Renal cortex interstitium (tissue), 11 donors: ENCODE measurements at regions not wholly inside any gene's neighbourhood (a gene's known extent, or its start where the extent isn't known, plus 50 kb on each side); places are given as distances from the start of the nearest gene placed in this dataset.
A peak's percentile ranks its signal among the peaks of the same experiment; 100 is the strongest.
"Not testable (repeated sequence)": the region's sequence is repeated elsewhere in the genome, so short reads cannot be mapped to it uniquely, and the experiment has no call there.

Experiments
- DNase-seq, 11 donors: peaks; one replicate each; pipeline ENCODE4 v3.0.0-alpha.2; 2013; ENCODE audit warnings: low read depth in 9 of 11, low spot score in 4 of 11; ENCODE audit errors: extremely low read depth in 1 of 11

DNA sequence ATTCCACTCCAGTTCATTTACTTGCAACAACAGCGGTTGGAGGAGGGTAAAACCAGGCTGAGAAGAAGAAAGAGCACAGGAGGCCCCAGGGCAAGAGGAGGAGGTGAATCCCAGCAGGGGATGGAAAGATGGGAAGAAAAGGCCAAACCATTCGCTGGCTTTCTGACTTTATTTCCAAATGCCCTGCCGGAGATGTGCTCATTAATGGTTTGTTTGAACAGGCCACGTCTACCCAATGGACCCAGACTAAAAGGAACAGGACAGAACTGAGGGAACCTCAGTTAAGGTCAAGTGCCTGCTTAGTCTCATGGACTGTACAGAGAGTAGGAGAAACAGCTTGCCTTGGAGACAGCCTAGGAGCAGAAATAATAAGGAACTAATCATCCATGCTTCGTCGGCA is 121.6 kb upstream of the NDUFV2 start:
- DNase-seq: no peak

DNA sequence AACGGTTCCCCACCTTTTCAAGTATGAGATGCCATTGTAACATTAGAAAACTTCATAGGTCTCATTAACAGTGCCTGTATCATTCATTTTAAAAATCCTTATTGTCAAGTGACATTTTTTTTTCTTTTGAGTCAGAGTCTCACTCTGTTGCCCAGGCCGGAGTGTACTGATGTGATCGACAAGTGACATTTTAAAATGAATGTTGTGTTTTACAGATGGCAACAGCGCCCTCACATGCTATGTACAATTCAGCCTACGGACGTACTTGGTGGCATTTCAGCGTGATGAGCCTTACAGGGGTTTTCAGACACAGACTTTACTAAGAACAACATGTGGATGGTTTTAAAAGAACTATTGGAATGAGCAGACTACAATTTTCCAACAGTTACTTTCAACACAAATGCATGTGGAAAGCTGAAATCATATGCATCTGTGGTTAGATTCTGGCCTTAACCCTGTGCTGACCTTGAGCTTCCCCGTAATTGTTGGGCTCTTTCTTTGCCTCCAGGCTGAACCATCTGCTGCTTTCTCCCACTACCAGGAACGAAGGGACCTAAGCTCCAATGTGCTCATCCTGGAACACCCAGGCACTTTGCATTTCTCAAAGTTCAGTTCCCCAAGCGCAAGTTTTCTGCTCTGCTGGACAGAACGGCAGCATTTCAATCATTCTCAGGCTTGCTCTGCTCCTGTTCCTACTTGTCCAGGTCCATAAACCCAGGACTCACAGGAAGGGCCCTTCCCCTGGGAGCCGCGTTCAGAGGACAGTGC is 119.9 kb upstream of the NDUFV2 start:
- DNase-seq: peak in 2 of 11 donors; percentile 33 to 48

DNA sequence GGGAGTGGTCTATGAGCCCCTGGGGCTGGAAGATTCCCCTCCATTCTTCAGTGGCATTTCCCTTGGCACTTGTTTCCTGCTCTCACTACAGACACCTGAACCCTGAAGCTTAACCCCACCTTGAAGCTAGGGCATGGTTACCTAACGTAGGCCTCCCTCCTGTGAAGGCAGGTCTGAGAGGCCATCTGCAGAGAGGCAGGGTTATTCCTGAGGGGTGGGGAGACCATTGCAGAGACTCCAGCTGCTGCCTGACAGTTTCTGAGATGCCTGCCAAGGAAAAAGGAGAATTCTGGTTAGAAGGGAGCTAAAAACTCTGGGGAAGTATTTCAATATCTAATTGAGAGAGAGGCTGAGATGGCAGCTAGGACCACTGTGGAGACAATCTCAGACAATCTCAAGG is 119.3 kb upstream of the NDUFV2 start:
- no peak for DNase-seq

DNA sequence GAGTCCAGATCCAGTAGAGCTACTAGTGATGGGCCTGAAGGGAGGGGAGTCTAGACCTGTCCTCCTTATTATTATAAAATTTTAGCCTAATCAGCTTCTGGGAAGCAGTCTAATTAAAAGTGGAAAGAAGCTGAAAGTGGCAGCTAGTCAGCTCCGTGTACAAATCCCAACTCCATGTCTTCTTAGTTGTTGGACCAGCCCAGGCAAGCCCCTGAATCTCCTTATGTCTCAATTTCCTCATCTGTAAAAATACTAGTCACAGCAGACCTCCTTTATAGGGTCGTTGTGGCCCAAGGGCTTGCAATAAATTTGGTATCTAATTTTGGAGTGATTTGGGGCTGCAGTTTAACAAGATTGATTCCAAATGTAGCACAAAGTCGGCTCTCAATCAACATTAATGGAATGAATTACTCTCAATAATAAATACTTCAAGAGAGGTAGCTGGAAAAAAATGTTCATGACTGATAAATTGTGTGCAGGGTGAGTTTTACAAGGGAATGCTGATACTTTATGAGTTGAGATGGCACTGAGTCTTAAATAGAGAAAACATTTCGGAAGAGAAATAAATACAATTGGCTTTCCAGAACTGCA is 118.3 kb upstream of the NDUFV2 start:
- no peak for DNase-seq

DNA sequence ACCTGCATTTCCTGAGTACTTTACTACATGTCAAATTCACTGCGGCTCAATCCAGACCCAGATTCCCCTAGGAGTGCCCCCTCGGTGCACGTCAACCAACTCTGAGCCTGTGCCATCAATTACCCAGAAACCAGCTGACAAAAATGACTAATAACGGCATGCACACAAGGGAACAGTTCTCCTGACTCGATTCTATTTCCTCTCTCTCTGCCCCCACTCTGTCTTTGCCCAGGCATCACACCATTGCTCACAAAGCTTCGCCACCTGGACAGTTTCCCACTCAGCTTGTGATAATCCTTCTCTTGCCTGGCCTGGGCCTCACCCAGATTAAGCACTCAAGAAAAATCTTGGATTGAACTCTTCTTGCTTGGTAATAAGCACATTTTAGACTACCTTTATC is 115.3 kb upstream of the NDUFV2 start:
- DNase-seq: no peak

DNA sequence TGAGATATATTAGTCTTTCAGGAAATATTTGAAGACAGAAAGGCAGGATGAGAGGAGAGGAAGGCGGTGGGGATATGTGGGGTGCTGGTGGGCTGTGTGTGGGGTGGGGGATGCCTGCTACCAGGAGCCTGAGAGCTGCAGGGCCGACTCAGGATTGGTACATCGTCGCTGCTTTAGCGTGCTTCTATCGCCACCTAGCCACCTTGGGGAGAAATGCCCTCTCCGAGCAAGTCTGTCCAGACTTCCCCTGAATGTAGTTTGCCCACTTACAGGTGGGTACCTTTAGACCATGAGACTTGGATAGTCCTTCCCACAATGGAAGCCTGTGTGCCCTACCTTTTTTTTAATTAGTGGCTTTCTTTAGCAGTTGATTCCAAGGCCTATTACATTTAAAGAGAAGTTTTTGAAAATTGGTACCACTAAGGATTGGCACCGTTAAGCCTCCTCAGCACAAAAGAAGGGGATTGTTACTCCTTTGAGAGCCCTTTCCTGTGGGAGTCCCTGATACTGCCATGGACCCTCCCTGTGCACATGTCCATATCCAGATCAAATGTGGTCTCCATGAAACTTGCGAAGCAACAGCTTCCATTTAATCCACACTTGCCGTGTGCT is 114.1 kb upstream of the NDUFV2 start:
- peak in 5 of 11 donors; percentile 35 to 46 (median 38) for DNase-seq

DNA sequence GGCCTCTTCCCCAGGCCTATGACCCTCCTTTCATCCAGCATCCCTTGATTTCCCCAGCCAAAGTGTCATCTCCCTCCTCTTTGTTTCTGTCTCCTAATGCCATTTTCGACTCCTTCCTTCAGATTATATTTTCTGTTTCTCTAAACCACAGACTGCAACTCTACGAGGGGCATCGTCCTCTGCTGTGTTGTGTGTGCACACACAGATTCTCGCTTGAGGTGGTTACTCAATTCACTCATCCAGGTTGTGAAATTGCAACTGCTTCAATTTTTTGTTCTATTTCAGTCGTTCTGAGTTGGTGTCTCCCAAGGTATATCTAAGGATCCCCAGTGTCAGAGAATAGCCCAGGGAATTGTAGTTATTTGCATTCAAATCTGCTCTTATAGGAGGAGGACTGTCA is 113.5 kb upstream of the NDUFV2 start:
- DNase-seq: no peak

DNA sequence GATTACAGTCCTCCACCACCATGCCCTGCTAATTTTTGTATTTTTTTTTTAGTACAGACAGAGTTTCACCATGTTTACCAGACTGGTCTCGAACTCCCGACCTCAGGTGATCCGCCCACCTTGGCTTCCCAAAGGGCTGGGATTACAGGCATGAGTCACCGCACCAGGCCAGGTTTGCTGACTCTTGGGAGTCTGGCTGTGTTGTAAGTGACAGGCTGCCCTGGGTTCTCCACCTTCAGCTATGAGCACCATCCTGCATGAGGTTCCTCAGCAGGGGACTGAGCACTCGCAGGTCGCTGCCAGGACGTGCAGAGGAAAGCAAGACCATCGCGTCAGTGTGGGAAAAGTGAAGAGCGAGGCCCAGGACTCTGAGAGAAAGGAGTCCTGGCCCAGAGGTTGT is 112.6 kb upstream of the NDUFV2 start:
- no peak for DNase-seq

DNA sequence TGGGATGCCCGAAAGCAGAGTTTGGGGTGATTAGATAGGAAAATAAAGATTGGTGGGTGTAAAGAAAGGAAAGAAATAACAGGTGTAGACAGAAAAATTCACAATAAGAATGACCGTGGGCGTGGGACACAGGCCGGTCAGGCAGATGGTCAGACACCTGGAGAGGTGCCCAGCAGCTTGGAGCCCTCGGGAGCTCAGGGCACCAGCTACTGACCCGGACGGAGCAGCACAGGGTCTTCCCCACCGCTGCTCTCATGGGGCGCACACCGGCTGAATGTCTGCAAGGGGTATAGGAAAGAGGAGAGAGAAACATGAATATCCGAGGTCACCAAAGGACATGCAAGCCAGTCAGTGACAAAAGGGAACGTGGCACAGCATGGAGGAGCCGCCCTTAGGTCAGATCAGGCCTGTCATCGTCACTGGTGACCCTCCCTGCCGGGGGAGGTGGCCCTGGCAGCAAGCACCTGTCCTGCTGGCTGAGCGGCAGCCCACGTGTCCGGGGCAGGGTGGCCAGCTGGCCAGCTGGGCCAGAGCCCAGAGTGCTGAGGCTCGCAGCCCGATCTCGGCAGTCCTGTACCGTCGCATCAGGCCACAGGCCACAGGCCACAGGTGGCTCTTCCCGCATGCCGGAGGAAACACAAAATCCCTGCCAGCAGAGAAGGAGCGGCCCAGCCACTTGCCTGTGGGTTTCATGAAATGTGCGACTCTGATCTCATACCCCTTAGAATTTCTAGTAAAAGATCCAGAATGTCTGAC is 112.0 kb upstream of the NDUFV2 start:
- DNase-seq: no peak

DNA sequence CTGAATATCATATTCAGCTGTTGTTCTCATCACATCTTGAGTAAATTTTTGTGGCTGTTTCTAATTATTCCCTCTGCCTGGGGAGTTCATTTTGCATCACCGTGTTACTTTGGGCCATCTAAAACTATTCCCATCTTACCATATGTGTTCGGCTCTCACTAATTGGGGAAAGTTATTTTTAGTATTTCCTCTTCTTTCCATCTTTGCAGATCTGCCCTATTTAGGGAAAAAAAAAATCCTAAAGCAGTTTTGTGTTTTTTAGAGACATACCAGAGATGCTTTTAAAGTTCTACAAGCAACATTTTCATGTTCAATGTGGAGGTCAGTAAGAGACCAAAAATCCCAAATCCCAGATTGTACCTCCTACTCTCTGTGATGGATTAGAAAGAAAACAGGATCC is 111.3 kb upstream of the NDUFV2 start:
- DNase-seq: no peak

DNA sequence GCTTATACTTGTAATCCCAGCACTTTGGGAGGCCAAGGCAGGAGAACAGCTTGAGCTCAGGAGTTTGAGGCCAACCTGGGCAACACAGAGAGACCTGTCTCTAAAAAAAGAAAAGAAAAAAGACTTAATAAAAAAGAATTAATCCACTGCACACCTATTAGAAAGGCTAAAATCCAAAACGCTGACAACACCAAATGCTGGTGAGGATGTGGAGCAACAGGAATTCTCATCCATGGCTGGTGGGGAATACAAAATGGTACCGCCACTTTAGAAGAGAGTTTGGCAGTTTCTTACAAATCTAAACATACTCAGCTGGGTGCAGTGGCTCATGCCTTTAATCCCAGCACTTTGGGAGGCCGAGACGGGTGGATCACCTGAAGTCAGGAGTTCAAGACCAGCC is 110.0 kb upstream of the NDUFV2 start:
- not testable (repeated sequence) for DNase-seq

DNA sequence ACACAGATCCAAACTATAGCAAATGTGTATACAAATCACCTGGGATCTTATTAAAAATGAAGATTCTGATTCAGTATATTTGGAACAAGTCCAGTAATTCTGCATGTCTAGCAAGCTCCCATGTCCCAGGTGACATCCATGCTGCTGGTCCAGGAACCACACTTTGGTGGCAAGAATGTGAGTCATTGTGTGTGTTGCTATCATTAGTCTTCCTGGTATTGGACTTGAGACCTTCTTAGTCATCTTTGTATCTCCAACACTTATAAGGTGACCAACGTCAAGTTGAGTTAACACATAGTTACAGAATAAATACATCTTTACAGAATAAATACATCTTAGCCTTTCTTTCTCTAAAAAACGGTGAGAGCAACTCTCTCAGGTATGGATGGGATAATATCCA is 107.9 kb upstream of the NDUFV2 start:
- no peak for DNase-seq

DNA sequence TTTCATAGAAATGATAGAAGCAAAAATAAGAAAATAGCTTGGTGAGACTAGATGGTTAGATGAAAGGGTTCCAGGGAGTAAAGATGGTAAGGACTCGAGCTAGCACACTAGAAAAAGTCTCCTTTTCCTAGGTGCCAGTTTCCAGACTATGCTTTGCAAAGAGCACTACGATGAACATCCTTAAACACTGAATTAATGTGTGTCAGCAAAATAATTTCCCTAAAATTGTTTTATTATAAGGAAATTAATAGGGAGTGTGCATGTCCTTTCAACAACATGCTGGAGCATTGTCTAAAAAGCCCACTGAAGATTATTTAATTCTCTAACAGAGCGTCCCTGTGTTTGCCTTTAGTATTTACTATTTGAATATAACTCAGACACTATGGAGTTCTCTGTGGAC is 107.4 kb upstream of the NDUFV2 start:
- DNase-seq: no peak

DNA sequence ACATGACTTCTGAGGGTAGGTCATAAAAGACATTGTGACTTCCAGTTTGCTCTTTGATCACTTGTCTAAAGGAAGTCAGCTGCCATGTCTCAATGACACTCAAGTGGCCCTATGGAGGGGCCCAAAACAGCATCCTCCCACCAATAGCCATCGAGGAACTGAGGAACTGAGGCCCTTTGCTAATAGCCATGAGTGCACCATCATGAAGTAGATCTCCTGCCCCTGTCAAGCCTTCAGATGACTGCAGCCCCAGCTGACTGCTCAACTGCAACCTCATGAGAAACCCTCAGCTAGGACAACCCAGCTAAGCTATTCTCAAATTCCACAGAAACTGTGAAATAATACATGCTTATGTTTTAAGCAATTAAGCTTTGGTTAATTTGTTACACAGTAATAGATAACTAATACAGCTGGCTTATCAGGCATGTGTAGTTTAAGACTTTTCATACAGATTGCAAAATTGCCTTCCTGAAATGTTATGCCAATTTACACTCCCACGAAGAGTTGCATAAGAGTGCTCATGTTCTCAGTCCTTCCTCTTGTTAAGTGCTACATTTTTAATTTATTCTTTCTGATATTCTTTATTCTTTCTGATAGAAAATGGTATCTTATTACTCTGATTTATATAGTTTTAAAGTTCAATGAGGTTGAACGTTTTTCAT is 105.6 kb upstream of the NDUFV2 start:
- no peak for DNase-seq

DNA sequence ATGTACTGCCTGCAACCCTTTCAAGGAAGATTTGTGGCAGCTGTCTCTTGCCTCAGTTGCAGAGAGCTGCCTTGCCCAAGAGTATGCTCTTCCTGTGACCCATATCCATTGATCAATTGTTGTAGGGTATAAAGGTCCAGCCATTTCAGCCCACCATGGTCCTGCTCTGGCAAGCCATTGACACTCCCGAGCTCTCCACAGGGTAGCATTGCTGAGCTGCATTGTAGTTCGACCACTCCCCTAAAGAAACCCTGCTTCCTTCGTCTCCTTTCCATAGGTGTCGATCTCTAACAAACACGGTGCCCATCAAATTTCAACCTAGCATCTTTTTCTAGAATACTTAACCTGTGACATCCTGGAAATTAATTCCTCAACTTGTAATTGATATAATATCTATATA is 104.9 kb upstream of the NDUFV2 start:
- DNase-seq: no peak

DNA sequence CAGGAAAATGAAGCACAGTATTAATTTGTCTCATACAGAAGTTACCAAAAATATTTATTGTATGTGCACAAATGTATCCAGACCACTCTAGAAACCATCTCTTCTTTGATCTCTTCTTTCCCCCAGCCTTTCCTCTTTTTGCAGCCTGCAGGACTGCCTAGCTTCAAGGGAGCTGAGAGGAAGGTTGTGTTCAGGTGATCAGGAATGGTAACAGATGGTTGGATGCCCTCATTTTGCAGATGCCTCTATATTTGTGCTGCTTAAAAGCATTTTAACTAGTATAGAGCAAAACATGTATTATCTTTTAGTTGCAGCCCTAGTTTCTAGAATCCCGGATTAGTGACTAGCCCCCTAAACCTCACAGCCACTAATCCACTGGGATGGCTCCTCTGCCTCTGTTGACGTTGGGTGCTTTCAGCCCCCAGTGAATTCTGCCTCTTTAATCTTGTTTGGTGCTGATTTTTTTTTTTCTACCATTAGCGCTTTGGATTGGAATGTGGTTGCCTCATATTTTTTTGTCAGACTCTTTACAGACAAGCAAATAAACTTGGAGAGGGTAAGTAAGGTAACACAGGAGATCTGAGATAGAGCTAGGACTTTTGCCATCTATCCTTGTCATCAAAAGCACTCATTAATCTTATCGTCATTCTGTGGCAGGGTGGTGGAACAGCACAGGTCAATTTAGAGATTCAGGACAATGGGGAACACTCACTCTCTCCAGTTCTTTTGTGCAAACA is 103.8 kb upstream of the NDUFV2 start:
- DNase-seq: no peak

DNA sequence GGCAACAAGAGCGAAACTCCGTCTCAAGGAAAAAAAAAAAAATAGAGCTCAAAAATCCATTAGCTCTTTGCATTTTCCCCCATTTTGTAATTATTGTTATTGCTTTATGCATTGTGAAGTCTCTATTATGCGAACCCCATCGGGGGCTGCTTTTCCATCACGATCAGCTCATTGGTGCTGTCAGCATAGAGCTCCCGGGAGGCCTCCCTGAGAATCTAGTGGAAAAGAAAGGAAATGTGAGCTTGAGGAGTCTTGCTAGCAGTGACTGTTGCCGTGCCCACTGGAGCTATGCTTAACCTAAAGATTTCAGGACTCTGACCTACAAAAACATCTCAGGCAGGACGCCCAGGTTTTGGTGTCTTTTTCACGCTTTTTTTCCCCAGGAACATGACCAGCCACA is 102.6 kb upstream of the NDUFV2 start:
- DNase-seq: no peak

DNA sequence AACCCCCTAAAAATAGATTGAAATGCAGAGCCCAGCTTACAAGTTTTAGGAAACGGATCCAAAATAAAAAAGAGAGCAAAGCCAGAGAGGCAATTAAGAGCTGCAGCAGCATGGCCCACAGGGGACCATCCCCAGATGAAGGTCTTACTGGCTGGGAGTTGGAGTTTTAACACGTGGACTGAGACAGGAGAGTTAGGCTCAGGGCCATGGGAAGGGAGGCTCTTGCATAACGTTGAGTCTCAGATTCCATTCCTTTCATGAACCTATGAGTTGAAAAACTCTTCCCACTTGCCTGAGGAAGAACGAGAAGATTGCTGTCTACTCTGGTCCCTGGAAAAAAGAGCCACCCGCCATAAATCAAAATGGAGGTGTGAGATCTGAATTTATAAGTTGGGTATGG is 101.8 kb upstream of the NDUFV2 start:
- no peak for DNase-seq

DNA sequence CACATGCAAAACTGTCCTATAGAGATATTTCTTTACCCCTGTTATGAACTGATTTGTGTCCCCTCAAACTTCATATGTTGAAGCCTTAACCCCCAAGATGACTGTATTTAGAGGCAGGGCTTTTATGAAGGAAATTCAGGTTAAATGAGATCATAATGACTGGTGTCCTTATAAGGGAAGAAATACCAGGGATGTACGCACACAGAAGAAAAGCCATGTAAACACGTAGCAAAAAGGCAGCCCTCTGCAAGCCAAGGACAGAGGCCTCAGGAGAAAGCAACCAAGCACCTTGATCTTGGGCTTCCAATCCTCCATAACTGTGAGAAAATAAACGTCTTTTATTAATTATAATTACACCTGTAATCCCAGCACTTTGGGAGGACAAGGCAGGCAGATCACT is 101.3 kb upstream of the NDUFV2 start:
- no peak for DNase-seq
